NCI-H748 (cell line): ENCODE measurements at regions not wholly inside any gene's neighbourhood (a gene's known extent, or its start where the extent isn't known, plus 50 kb on each side); places are given as distances from the start of the nearest gene placed in this dataset.

ENCODE experiments used
- DNase-seq: peaks from one replicate; lab custom pipeline; 2025; ENCODE audit not compliant: unreplicated experiment; lab: John Stamatoyannopoulos, UW

- no peak for DNase-seq
Measured at GRCh38 chr17:69716556-69716955, 302.1 kb downstream of the MAP2K6 start.

- no peak for DNase-seq
Measured at GRCh38 chr17:69717214-69717613, 302.7 kb downstream of the MAP2K6 start.

GRCh38 chr17:69717819-69718218 lies 303.3 kb downstream of the MAP2K6 start:
- no peak for DNase-seq

- DNase-seq = no peak
Measured at GRCh38 chr17:69719474-69720048, 305.1 kb downstream of the MAP2K6 start.

GRCh38 chr17:69722518-69722917 lies 308.0 kb downstream of the MAP2K6 start:
- no peak for DNase-seq

- DNase-seq = no peak
Measured at GRCh38 chr17:69723316-69723715, 308.8 kb downstream of the MAP2K6 start.

- no peak for DNase-seq
Measured at GRCh38 chr17:69723741-69724140, 309.2 kb downstream of the MAP2K6 start.

GRCh38 chr17:69724238-69724637 lies 309.7 kb downstream of the MAP2K6 start:
- DNase-seq = no peak

- DNase-seq = no peak
Measured at GRCh38 chr17:69725146-69725545, 310.6 kb downstream of the MAP2K6 start.

GRCh38 chr17:69728816-69729215 lies 314.3 kb downstream of the MAP2K6 start:
- no peak for DNase-seq

GRCh38 chr17:69729944-69730343 lies 315.4 kb downstream of the MAP2K6 start:
- DNase-seq = no peak

- no peak for DNase-seq
Measured at GRCh38 chr17:69732272-69732918, 317.9 kb downstream of the MAP2K6 start.

GRCh38 chr17:69733171-69734012 lies 318.9 kb downstream of the MAP2K6 start:
- no peak for DNase-seq

- DNase-seq = no peak
Measured at GRCh38 chr17:69734656-69735055, 320.2 kb downstream of the MAP2K6 start.

- no peak for DNase-seq
Measured at GRCh38 chr17:69735285-69735684, 320.8 kb downstream of the MAP2K6 start.

- DNase-seq = no peak
Measured at GRCh38 chr17:69743091-69743490, 328.6 kb downstream of the MAP2K6 start.

- no peak for DNase-seq
Measured at GRCh38 chr17:69744512-69745070, 330.1 kb downstream of the MAP2K6 start.

- DNase-seq = no peak
Measured at GRCh38 chr17:69749911-69750310, 325.1 kb upstream of the KCNJ16 start.

- no peak for DNase-seq
Measured at GRCh38 chr17:69757688-69758430, 317.2 kb upstream of the KCNJ16 start.

GRCh38 chr17:69760562-69760961 lies 314.5 kb upstream of the KCNJ16 start:
- no peak for DNase-seq

- DNase-seq = no peak
Measured at GRCh38 chr17:69761011-69761410, 314.0 kb upstream of the KCNJ16 start.
